Gastrocnemius medialis (tissue), 4 donors: ENCODE measurements at regions not wholly inside any gene's neighbourhood (a gene's known extent, or its start where the extent isn't known, plus 50 kb on each side); places are given as distances from the start of the nearest gene placed in this dataset.

Experiments used
- CTCF ChIP-seq, 5 experiments: fragments of 450-650 bp in 3 of 5; fragments of 200-600 bp in 2 of 5; sonication (generic) in 2 of 5; IDR thresholded peaks in 4 of 5; conservative IDR thresholded peaks in 1 of 5; 1 replicate in 4 of 5; 2 replicates in 1 of 5; pipeline ENCODE4 v1.5.1; 2016 to 2019; ENCODE audit warnings: antibody characterized with exemption in 5 of 5, mild to moderate bottlenecking in 3 of 5, moderate library complexity in 3 of 5
- POLR2A ChIP-seq, 2 donors: fragments of 450-650 bp; IDR thresholded peaks; one replicate each; pipeline ENCODE4 v1.6.1; 2017; ENCODE audit warnings: antibody characterized with exemption in 2 of 2, mild to moderate bottlenecking in 2 of 2, moderate library complexity in 2 of 2

DNA sequence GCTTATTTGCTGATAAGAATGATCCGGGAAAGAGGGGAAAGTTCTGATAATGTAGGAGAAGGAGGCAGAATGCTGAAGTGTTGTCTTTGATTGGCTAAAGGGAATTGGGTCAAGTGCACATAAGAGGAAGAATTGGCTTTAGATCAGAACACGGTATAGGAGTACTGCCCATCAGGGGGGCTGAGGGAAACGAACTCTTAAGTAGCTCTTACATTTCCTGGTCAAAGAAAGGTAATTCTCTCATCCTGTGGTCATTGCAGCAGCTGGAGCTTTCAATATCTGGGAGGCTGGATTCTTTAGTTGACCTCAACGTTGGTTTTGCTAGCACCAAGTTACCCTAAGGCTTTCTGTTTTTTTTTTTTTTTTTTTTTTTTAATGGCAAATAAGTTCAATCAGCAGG, 178.7 kb upstream of the NR3C1 start:
- no peak for TF ChIP-seq POLR2A (IDR thresholded peaks at IDR 0.05)
- no peak for TF ChIP-seq CTCF (IDR thresholded peaks at IDR 0.05 in 4 of 5, conservative IDR thresholded peaks at IDR 0.05 in 1 of 5)
